ENCODE measurements at regions not wholly inside any gene's neighbourhood (a gene's known extent, or its start where the extent isn't known, plus 50 kb on each side); places are given as distances from the start of the nearest gene placed in this dataset.

- Histone ChIP-seq H3K4me1 (ENCODE audit: control insufficient read depth, insufficient read depth, low read length) (no peaks in the 10 kb centered on the region), H3K4me3 (ENCODE audit: low read length) (no peak overlapping the region), H3K27ac (ENCODE audit: low read depth, low read length) (no peak overlapping the region), H3K9ac (ENCODE audit: extremely low read depth, low read length, poor library complexity, severe bottlenecking) (no peak overlapping the region), H3K27me3 (ENCODE audit: control insufficient read depth, insufficient read depth, low read length, poor library complexity, severe bottlenecking) (no peaks in the 10 kb centered on the region), H3K36me3 (ENCODE audit: control insufficient read depth, insufficient read depth, low read length) (no peaks in the 10 kb centered on the region), H3K9me3 (ENCODE audit: control insufficient read depth, low read length) (no peaks in the 10 kb centered on the region)
- H3K27ac Mint-ChIP-seq: no peak overlapping the region
- TF ChIP-seq, protein P1, sequence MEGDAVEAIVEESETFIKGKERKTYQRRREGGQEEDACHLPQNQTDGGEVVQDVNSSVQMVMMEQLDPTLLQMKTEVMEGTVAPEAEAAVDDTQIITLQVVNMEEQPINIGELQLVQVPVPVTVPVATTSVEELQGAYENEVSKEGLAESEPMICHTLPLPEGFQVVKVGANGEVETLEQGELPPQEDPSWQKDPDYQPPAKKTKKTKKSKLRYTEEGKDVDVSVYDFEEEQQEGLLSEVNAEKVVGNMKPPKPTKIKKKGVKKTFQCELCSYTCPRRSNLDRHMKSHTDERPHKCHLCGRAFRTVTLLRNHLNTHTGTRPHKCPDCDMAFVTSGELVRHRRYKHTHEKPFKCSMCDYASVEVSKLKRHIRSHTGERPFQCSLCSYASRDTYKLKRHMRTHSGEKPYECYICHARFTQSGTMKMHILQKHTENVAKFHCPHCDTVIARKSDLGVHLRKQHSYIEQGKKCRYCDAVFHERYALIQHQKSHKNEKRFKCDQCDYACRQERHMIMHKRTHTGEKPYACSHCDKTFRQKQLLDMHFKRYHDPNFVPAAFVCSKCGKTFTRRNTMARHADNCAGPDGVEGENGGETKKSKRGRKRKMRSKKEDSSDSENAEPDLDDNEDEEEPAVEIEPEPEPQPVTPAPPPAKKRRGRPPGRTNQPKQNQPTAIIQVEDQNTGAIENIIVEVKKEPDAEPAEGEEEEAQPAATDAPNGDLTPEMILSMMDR (conservative IDR thresholded peaks at IDR 0.05): no peak
- peaks cover 3% of the 10 kb centered on the region for H3K4me1 Mint-ChIP-seq
- H3K9me3 Mint-ChIP-seq: no peaks in the 10 kb centered on the region
- H3K27me3 Mint-ChIP-seq (ENCODE audit: insufficient read depth): peaks cover 3% of the 10 kb centered on the region
- no peaks in the 10 kb centered on the region for H3K36me3 Mint-ChIP-seq (ENCODE audit: low read depth)
- H3K4me3 Mint-ChIP-seq: no peak overlapping the region
- DNase-seq: no peak
- 79 to 89% methylated on average over 3 to 5 of the region's 5 CpGs for WGBS, 2 experiments (ENCODE audit: insufficient coverage in 1 of 2, insufficient read length in 1 of 2)
Measured at GRCh38 chr5:6108540-6108848, 269.9 kb downstream of the MED10 start.

GRCh38 chr5:6107675-6108539 is 270.4 kb downstream of the MED10 start:
- Mint-ChIP-seq H3K4me3 (no peak overlapping the region), H3K27ac (no peak overlapping the region), H3K4me1 (peaks cover 3% of the 10 kb centered on the region), H3K36me3 (ENCODE audit: low read depth) (no peaks in the 10 kb centered on the region), H3K9me3 (no peaks in the 10 kb centered on the region), H3K27me3 (ENCODE audit: insufficient read depth) (peaks cover 3% of the 10 kb centered on the region)
- Histone ChIP-seq H3K4me1 (ENCODE audit: control insufficient read depth, insufficient read depth, low read length) (no peaks in the 10 kb centered on the region), H3K27me3 (ENCODE audit: control insufficient read depth, insufficient read depth, low read length, poor library complexity, severe bottlenecking) (no peaks in the 10 kb centered on the region), H3K9ac (ENCODE audit: extremely low read depth, low read length, poor library complexity, severe bottlenecking) (no peak overlapping the region), H3K4me3 (ENCODE audit: low read length) (no peak overlapping the region), H3K27ac (ENCODE audit: low read depth, low read length) (no peak overlapping the region), H3K9me3 (ENCODE audit: control insufficient read depth, low read length) (no peaks in the 10 kb centered on the region), H3K36me3 (ENCODE audit: control insufficient read depth, insufficient read depth, low read length) (no peaks in the 10 kb centered on the region)
- TF ChIP-seq, protein P1 (conservative IDR thresholded peaks at IDR 0.05): no peak
- 83 to 96% methylated on average over 4 to 13 of the region's 13 CpGs for WGBS, 2 experiments (ENCODE audit: insufficient coverage in 1 of 2, insufficient read length in 1 of 2)
- no peak for DNase-seq

GRCh38 chr5:6106756-6107155 is 271.6 kb downstream of the MED10 start:
- Histone ChIP-seq H3K9ac (ENCODE audit: extremely low read depth, low read length, poor library complexity, severe bottlenecking) (no peak overlapping the region), H3K4me3 (ENCODE audit: low read length) (no peak overlapping the region), H3K36me3 (ENCODE audit: control insufficient read depth, insufficient read depth, low read length) (no peaks in the 10 kb centered on the region), H3K9me3 (ENCODE audit: control insufficient read depth, low read length) (no peaks in the 10 kb centered on the region), H3K4me1 (ENCODE audit: control insufficient read depth, insufficient read depth, low read length) (no peaks in the 10 kb centered on the region), H3K27me3 (ENCODE audit: control insufficient read depth, insufficient read depth, low read length, poor library complexity, severe bottlenecking) (no peaks in the 10 kb centered on the region), H3K27ac (ENCODE audit: low read depth, low read length) (no peak overlapping the region)
- 89 to 90% methylated on average over 4 to 6 of the region's 6 CpGs for WGBS, 2 experiments (ENCODE audit: insufficient coverage in 1 of 2, insufficient read length in 1 of 2)
- H3K27me3 Mint-ChIP-seq (ENCODE audit: insufficient read depth): peaks cover 3% of the 10 kb centered on the region
- TF ChIP-seq, protein P1 (conservative IDR thresholded peaks at IDR 0.05): no peak
- H3K9me3 Mint-ChIP-seq: no peaks in the 10 kb centered on the region
- peaks cover 3% of the 10 kb centered on the region for H3K4me1 Mint-ChIP-seq
- H3K27ac Mint-ChIP-seq: no peak overlapping the region
- H3K36me3 Mint-ChIP-seq (ENCODE audit: low read depth): no peaks in the 10 kb centered on the region
- H3K4me3 Mint-ChIP-seq: no peak overlapping the region
- no peak for DNase-seq
